ENCODE measurements at regions not wholly inside any gene's neighbourhood (a gene's known extent, or its start where the extent isn't known, plus 50 kb on each side); places are given as distances from the start of the nearest gene placed in this dataset.

DNA sequence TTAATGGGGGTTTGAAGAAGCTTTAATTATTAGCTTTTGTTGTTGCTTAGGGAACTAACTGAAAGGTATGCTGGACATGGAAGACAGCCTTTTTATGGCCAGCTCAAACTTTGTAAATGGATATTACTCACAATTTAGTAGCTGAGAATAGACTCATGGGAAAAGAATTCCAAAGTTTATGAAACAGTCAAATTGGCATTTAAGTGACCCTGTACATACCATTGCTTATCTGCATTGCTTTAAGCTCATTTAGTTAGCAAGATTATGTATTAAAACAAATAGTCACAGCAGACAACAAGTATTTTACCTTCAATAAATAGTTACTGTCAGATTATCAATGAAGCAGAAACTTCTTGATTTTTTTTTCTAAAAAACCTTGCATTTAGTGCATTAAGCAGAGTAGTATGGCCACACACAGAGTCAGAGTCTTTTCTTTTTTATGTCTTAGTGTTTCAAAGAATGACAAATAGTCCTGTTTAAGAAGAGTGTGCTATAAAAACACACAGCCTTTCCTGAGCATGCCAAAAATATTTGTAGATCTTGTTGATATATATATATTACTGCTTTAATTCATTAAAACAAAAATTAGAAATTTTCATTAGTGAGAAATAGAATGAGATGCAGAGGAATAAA lies 102.2 kb downstream of the TTC6 start:
- TF ChIP-seq, protein P1, sequence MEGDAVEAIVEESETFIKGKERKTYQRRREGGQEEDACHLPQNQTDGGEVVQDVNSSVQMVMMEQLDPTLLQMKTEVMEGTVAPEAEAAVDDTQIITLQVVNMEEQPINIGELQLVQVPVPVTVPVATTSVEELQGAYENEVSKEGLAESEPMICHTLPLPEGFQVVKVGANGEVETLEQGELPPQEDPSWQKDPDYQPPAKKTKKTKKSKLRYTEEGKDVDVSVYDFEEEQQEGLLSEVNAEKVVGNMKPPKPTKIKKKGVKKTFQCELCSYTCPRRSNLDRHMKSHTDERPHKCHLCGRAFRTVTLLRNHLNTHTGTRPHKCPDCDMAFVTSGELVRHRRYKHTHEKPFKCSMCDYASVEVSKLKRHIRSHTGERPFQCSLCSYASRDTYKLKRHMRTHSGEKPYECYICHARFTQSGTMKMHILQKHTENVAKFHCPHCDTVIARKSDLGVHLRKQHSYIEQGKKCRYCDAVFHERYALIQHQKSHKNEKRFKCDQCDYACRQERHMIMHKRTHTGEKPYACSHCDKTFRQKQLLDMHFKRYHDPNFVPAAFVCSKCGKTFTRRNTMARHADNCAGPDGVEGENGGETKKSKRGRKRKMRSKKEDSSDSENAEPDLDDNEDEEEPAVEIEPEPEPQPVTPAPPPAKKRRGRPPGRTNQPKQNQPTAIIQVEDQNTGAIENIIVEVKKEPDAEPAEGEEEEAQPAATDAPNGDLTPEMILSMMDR (conservative IDR thresholded peaks at IDR 0.05; ENCODE audit: low read length) = no peak
- TF ChIP-seq EZH2phosphoT487 (IDR thresholded peaks at IDR 0.05; ENCODE audit: borderline replicate concordance, low read depth, low read length) = no peak
